Right ventricle myocardium superior (tissue), 1 donor: ENCODE measurements at regions not wholly inside any gene's neighbourhood (a gene's known extent, or its start where the extent isn't known, plus 50 kb on each side); places are given as distances from the start of the nearest gene placed in this dataset.

Experiments used
- ATAC-seq: fragments of 200-7000 bp; cut with Tn5 transposase; one replicate; pipeline ENCODE4 v1.9.1; 2020; ENCODE audit warnings: mild to moderate bottlenecking; ENCODE audit not compliant: poor library complexity
- DNase-seq: peaks from one replicate; pipeline ENCODE4 v3.0.0-alpha.2; 2020
- intact Hi-C: fragments of 100-400 bp; cut with DNase I; formaldehyde crosslinking; loops from one replicate; pipeline ENCODE4 v1.11.2; 2022
- donor health status: DM: no; HTN: yes; CAD: no; lungs with severe emphysema.

DNA sequence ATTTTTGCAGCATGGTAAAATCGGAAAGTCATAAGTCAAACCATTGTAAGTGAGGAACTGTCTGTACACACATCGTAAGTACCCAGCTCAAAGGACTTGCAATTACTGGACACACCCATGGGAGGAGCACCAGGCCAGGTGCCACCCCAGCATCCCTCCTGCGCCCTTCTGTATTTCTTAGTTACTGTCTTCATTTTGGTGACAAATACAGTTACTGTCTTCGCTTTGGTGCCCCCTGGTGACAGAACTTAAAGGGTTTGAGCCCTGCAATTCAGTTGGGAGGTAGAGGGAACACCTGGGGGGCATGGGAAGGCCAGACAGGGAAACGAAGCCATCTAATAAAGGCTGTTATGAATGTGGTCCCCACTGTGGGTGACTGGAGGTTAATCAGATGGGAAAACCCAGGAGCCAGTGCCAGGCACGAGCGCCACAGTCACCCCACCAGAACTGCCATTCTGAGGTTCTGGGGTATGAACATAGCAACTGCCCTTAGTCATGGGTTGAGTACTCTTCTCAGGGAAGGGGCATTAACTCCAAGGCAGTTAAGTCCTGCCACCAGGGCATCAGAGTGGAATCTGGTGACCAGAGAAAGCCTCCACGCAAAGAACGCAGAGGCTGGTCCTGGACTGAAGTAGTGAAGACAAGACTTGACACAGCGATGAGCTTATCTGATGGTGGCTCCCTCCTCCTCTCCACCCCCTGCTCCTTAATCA is 612.9 kb downstream of the PTPRU start:
- ATAC-seq (no peak), DNase-seq (no peak)
- intact Hi-C loops = no loop called here

DNA sequence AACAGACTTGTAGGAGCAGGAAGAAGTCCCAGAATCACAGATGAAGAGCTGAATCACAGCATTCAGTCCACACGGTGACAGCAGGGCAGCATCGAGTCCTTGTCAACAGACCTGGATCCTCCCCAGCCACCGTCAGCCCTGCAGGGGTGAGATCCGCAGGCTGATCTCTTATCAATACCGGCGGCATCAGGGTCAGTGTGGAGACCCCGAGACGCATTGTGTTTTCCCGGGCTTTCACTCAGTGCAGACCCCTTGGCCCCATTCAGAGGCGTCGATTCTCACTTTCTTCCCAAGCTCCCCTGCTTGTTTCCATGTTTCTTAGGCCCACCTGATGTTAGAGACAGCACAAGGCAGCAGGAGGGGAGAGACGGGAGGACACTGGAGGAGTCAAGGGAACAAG is 609.6 kb downstream of the PTPRU start:
- ATAC-seq (no peak), DNase-seq (no peak)
- intact Hi-C loops = no loop called here

- intact Hi-C loops = no loop called here
- DNase-seq (no peak), ATAC-seq (no peak)
Observed at GRCh38 chr1:29842130-29842529, 605.8 kb downstream of the PTPRU start.

DNA sequence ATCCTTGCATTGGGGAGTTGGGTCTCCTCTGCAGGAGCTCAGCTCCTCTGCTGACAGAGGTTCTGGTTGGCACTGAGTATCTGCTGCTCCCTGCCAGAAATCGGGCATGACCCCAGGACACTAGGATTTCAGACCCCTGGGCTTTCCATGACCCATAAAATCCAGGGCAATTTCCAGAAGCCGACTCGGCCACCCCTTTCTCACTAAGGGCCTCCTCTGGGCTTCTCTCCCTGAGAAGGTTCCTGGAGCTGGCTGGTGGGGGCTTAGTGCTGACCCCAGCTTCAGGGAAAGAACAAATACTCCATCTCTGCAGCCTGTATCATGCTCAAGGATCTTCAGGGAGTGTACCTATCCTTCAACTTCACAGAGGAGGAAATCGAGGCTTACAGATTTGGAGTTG is 603.4 kb downstream of the PTPRU start:
- no peak for ATAC-seq
- intact Hi-C loops = no loop called here
- no peak for DNase-seq

- intact Hi-C loops = no loop called here
Observed at GRCh38 chr1:29838738-29839320, 602.5 kb downstream of the PTPRU start.

DNA sequence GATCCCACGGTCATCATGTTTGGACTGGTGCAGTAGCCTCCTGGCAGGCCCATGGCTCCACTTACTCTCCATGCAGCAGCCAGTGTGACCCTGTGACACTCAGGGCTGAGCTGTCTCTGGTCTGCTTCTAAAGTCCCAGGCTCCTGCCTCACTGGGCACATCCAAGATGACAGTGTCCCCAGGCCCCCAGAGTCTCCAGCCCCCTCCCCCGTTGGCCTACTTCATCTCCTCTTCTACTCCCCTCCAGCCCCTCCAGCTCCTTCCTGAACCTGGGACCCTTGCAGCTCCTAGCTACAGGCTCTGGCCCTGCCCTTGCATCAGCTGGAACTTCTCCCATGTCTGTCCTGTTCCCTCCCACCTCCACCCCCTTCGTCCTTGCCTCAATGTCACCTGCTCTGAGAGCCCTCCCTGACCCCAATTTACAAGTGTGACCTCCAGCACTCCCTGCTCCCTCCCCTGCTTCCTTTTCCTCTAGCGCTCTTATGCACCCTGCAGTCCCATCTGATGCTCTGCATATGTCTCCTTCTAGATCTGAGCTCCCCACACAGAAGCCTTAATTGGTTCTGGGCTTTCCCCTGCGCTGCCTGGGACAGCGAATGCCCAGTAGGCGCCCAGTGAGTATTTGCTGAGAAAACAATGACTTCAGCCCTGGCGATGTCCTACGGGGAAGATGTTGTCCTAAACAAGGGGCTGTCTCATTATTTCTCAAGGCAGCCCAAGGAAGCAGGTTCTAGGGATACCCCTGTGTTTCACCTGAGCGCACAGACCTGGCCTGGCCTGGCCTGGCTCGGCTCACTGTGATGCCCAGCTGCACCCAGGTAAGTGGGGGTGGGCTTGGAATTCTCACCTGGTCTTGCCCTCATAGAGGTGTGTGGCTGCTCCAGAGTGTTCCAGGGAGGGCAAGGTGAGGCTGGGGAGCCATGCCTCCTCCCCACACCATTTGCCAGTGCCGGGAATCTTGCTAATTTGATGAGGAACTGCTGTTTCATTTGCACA is 600.6 kb downstream of the PTPRU start:
- DNase-seq = no peak
- ATAC-seq = no peak
- intact Hi-C loops = no loop called here

More at GRCh38 chr1:29838738-29839320, 602.5 kb downstream of the PTPRU start:
- DNase-seq = no peak
- no peak for ATAC-seq

DNA sequence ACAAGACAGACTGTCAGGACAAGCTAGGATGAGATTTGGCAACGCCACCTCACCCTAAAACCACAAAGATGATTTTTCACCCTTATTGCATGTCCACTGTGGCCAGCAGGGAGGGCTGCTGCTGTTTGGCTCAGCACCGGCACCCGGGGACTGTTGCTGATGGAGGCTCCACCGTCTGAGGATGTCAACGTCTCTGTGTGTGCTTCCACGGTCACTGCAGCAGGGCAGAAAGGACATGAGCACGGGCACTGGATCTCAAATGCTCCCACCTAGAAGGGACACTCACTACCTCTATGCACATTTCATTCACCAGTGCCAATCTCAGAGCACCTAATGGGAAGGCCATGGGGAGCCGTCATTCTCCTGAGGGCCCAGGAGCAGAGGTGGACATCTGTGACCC is 599.6 kb downstream of the PTPRU start:
- DNase-seq (no peak), ATAC-seq (no peak)
- intact Hi-C loops = no loop called here

- intact Hi-C loops = no loop called here
- DNase-seq (no peak), ATAC-seq (no peak)
Observed at GRCh38 chr1:29835406-29835805, 599.1 kb downstream of the PTPRU start.

DNA sequence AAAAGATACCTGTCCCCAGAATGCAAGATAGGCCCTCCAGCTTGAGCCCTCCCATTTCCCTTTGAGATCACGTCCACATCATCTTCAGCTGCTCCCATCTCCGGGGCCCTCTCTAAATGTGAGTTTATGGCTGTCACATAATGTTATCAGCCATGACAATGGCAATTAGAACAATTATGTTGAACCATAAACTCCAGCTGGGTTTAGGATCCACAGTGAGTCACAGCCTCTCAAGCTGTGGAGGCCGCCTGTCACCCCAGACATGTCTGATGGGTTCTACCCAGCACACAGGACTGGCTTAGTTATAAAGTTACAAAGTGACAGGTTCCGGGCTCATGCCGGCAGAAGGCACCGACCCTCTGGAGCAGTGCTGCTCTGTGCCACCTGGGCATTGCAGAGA is 597.3 kb downstream of the PTPRU start:
- intact Hi-C loops = no loop called here
- DNase-seq (no peak), ATAC-seq (no peak)

DNA sequence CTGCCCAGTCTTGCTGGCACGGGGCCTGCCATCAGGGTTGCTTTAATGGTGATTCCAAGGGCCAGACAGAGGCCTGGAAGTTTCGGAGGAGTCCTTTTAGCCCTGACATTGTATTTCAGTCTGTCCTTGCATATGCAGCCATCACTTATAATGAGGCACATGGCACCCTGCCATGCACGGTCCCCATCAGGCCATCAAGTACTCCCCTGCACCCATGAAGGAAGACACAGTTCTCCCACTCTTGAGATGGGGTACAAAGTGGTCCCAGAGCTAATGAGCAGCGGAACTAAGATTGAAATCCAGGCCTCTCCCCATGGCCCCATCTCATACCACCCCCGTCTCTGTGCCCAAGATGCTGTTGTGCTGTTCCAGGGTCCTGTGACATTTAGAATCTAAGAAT is 596.6 kb downstream of the PTPRU start:
- DNase-seq (no peak), ATAC-seq (no peak)
- intact Hi-C loops = no loop called here

- DNase-seq (no peak), ATAC-seq (no peak)
- intact Hi-C loops = no loop called here
Observed at GRCh38 chr1:29832471-29832870, 596.1 kb downstream of the PTPRU start.

DNA sequence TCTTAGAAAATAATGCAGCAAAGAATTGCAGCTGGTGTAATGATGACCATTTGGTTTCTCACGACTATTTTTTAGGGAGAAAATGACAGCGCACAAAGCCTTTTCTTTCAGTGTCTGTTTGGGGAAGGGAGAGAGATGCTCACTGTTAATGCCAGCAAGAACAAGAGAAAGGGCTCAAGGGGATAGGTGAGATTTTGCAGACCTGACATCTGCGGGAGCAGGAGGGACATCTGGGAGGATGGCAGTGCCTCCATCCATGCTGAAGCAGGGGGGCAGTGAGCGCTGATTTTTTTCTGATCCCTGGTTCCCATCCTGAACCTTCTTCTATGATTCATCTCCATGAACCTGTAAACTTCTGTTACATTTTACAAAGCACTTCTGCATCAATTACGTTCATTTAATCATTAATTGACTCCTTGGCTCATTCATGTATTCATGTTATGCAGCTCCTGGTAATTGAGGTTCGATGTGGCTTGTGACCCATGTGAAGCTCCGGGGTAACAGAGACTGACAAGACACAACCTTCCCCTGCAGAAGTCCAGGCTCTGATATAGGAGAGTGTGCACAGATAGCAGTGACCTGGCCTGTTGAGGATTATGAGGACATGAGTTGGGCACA is 595.3 kb downstream of the PTPRU start:
- intact Hi-C loops = no loop called here
- no peak for ATAC-seq
- no peak for DNase-seq

DNA sequence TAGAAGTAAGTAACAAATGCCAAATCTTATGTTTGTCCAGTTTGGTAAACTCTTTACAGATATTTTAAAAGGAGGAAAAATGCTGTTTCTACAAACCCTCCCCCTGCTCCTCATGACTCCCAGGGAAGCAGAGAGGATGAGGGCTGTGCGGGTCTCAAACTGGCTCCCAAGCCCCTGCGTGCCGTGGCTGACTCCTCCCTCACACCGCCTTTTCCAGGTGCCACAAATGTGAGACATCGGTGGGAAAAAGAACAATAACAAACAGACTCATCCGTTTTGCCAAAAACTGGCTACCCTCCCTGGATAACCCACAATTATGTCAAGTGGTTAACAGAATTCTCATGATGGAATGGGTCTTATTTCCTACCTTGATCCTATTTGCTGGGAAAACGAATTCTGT is 594.6 kb downstream of the PTPRU start:
- ATAC-seq (no peak), DNase-seq (no peak)
- intact Hi-C loops = no loop called here

GRCh38 chr1:29830383-29830782 is 594.1 kb downstream of the PTPRU start:
- intact Hi-C loops = no loop called here
- no peak for ATAC-seq
- DNase-seq = no peak

DNA sequence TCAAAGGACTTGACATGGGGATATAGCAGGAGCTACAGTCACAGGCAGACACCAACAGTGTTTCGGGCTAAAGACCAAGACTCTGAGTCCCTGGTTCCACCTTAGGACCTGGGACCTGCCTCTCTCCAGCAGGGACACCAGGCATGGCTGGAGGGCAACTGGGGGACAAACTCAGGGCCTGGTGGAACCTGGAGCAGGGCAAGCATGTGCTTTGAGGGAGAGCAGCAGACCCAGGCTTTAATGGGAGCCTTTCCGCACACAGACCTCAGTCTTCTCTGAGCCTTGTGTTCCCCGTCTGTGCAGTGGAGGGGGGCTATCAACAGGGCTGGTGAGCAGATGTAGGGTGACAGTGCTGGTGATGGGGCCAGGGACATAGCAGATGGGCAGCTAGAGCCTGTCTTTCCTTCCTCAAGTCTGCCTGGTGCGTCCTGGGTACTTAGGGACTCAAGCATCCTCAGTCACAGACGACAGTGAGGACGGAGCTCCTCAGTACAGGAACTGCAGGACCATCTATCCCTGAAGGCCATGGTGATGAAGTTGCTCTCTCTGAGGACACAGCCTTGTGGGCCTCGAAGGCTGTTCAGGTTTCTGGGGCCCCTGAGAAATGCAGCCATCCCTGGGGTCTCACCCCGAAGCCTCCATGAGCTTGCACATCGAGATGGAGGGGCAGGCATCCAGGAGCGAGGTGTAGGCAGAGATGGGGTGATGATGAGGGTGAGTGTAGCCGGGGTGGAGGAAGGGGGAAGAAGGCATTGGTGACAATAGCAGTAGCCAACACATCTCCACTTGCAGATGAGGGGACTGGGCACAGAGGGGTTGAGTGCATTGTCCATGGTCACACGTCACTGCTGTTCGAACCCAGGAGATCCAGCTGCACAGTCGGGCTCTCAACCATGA is 593.4 kb downstream of the PTPRU start:
- ATAC-seq (no peak), DNase-seq (no peak)
- intact Hi-C loops = no loop called here

GRCh38 chr1:29828526-29829447 is 592.5 kb downstream of the PTPRU start:
- intact Hi-C loops = no loop called here
- ATAC-seq (no peak), DNase-seq (no peak)

- ATAC-seq (no peak), DNase-seq (no peak)
- intact Hi-C loops = no loop called here
Observed at GRCh38 chr1:29827801-29828525, 591.6 kb downstream of the PTPRU start.
